ENCODE measurements at regions not wholly inside any gene's neighbourhood (a gene's known extent, or its start where the extent isn't known, plus 50 kb on each side); places are given as distances from the start of the nearest gene placed in this dataset.

- no peak overlapping the region for H3K9ac ChIP-seq (ENCODE audit: insufficient read length, low read depth)
- H3K27me3 ChIP-seq (ENCODE audit: insufficient read depth, insufficient read length) = no peaks in the 10 kb centered on the region
- no peak for DNase-seq (ENCODE audit: low read depth, low spot score)
- TF ChIP-seq YY1 (IDR thresholded peaks at IDR 0.05; ENCODE audit: insufficient read depth, insufficient read length) = no peak
- no peak for TF ChIP-seq SUZ12 (IDR thresholded peaks at IDR 0.05; ENCODE audit: extremely low read depth, insufficient read depth, insufficient read length)
- TF ChIP-seq ZNF274 (IDR thresholded peaks at IDR 0.05; ENCODE audit: low read depth, low read length) = no peak
- no peaks in the 10 kb centered on the region for H3K36me3 ChIP-seq (ENCODE audit: insufficient read depth, insufficient read length, low read length)
- H3K4me3 ChIP-seq (ENCODE audit: insufficient read length, low read depth) = no peak overlapping the region
- no peaks in the 10 kb centered on the region for H3K9me3 ChIP-seq (ENCODE audit: insufficient read depth, low read length)
- H3K4me1 ChIP-seq (ENCODE audit: insufficient read depth, insufficient read length) = no peaks in the 10 kb centered on the region
Observed at GRCh38 chr18:65255417-65255816, 495.4 kb upstream of the CDH7 start.

DNA sequence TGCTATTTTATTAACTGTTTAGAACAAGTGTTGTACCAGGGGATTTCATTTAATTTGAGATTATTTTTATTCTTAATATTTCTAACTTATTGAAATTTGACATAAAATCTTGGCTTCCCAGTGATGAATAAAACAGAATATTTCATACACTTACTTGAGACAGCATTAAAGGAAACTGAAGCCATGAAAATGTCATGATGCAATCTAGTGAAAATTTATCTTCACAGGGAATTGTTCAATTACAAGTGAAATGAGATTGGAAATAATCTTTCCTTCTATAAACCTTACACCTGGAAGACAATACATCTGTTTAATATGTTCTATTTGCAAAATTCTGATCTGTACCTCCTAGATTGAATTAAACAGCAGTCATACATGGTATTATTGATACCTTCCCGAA is 511.0 kb upstream of the CDH7 start:
- no peak overlapping the region for H3K4me3 ChIP-seq (ENCODE audit: insufficient read length, low read depth)
- TF ChIP-seq YY1 (IDR thresholded peaks at IDR 0.05; ENCODE audit: insufficient read depth, insufficient read length) (no peak), SUZ12 (IDR thresholded peaks at IDR 0.05; ENCODE audit: extremely low read depth, insufficient read depth, insufficient read length) (no peak), ZNF274 (IDR thresholded peaks at IDR 0.05; ENCODE audit: low read depth, low read length) (no peak)
- H3K9ac ChIP-seq (ENCODE audit: insufficient read length, low read depth) = no peak overlapping the region
- H3K4me1 ChIP-seq (ENCODE audit: insufficient read depth, insufficient read length) = no peaks in the 10 kb centered on the region
- H3K27me3 ChIP-seq (ENCODE audit: insufficient read depth, insufficient read length) = no peaks in the 10 kb centered on the region
- H3K9me3 ChIP-seq (ENCODE audit: insufficient read depth, low read length) = no peaks in the 10 kb centered on the region
- no peaks in the 10 kb centered on the region for H3K36me3 ChIP-seq (ENCODE audit: insufficient read depth, insufficient read length, low read length)
- DNase-seq (ENCODE audit: low read depth, low spot score) = no peak

DNA sequence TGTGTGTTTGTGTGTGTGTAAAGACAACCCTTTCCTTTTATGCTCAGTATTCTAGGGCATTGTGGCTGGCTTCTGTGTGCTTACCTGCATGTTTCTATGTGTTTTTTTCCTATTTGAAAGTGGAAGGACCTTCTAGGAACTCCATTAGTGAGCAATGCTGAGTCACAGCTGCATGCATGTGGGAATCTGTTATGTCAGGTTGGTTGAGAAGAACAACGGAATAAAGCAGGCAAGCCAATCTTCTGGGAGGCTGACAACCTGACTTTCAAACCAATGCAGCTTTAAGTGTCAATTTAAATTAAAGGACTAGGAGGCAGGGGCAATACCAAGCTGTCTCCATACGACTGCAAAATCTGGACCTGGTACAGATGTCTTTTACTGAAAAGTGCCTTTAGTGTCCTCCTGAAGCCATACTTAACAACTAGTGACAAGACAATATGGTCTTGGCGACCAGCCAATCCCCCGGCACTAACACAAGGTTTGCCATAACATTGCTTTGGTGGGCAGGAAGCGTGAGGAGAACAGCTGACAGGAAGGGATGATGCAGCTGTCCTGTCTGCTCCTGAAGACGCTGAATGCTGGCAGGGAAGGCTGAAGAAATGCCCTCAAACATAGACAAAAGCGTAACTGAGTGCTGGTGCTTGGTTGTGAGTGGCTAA is 514.7 kb upstream of the CDH7 start:
- TF ChIP-seq ZNF274 (IDR thresholded peaks at IDR 0.05; ENCODE audit: low read depth, low read length) (no peak), SUZ12 (IDR thresholded peaks at IDR 0.05; ENCODE audit: extremely low read depth, insufficient read depth, insufficient read length) (no peak), YY1 (IDR thresholded peaks at IDR 0.05; ENCODE audit: insufficient read depth, insufficient read length) (no peak)
- no peaks in the 10 kb centered on the region for H3K4me1 ChIP-seq (ENCODE audit: insufficient read depth, insufficient read length)
- no peak for DNase-seq (ENCODE audit: low read depth, low spot score)
- H3K9ac ChIP-seq (ENCODE audit: insufficient read length, low read depth) = no peak overlapping the region
- H3K27me3 ChIP-seq (ENCODE audit: insufficient read depth, insufficient read length) = no peaks in the 10 kb centered on the region
- no peaks in the 10 kb centered on the region for H3K9me3 ChIP-seq (ENCODE audit: insufficient read depth, low read length)
- no peak overlapping the region for H3K4me3 ChIP-seq (ENCODE audit: insufficient read length, low read depth)
- no peaks in the 10 kb centered on the region for H3K36me3 ChIP-seq (ENCODE audit: insufficient read depth, insufficient read length, low read length)

- Histone ChIP-seq H3K36me3 (ENCODE audit: insufficient read depth, insufficient read length, low read length) (no peaks in the 10 kb centered on the region), H3K9ac (ENCODE audit: insufficient read length, low read depth) (no peak overlapping the region), H3K27me3 (ENCODE audit: insufficient read depth, insufficient read length) (no peaks in the 10 kb centered on the region), H3K4me1 (ENCODE audit: insufficient read depth, insufficient read length) (no peaks in the 10 kb centered on the region), H3K9me3 (ENCODE audit: insufficient read depth, low read length) (no peaks in the 10 kb centered on the region), H3K4me3 (ENCODE audit: insufficient read length, low read depth) (no peak overlapping the region)
- no peak for TF ChIP-seq SUZ12 (IDR thresholded peaks at IDR 0.05; ENCODE audit: extremely low read depth, insufficient read depth, insufficient read length)
- TF ChIP-seq YY1 (IDR thresholded peaks at IDR 0.05; ENCODE audit: insufficient read depth, insufficient read length) = no peak
- TF ChIP-seq ZNF274 (IDR thresholded peaks at IDR 0.05; ENCODE audit: low read depth, low read length) = no peak
- DNase-seq (ENCODE audit: low read depth, low spot score) = no peak
Observed at GRCh38 chr18:65230311-65230710, 520.5 kb upstream of the CDH7 start.

DNA sequence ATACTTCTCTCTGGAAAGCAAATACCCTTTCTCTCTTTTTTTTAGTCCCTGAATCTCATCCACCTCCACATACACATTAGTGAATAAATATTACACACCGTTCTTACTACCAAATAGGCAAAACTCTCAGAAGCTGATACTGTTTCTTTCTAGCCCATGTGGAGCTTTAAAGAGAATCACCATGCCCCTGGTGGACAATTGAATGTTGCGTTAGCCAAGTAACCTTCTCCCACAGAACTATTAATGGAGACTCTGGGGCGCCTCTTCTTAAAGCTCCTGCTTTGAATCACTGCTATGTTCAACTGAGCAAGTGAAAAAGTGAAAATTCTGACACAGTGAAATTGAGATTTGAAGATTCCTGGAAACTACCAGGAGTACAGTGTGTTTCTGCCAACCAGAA is 522.8 kb upstream of the CDH7 start:
- Histone ChIP-seq H3K4me3 (ENCODE audit: insufficient read length, low read depth) (no peak overlapping the region), H3K9ac (ENCODE audit: insufficient read length, low read depth) (no peak overlapping the region), H3K4me1 (ENCODE audit: insufficient read depth, insufficient read length) (no peaks in the 10 kb centered on the region), H3K9me3 (ENCODE audit: insufficient read depth, low read length) (no peaks in the 10 kb centered on the region), H3K27me3 (ENCODE audit: insufficient read depth, insufficient read length) (no peaks in the 10 kb centered on the region), H3K36me3 (ENCODE audit: insufficient read depth, insufficient read length, low read length) (no peaks in the 10 kb centered on the region)
- TF ChIP-seq ZNF274 (IDR thresholded peaks at IDR 0.05; ENCODE audit: low read depth, low read length) = no peak
- no peak for DNase-seq (ENCODE audit: low read depth, low spot score)

DNA sequence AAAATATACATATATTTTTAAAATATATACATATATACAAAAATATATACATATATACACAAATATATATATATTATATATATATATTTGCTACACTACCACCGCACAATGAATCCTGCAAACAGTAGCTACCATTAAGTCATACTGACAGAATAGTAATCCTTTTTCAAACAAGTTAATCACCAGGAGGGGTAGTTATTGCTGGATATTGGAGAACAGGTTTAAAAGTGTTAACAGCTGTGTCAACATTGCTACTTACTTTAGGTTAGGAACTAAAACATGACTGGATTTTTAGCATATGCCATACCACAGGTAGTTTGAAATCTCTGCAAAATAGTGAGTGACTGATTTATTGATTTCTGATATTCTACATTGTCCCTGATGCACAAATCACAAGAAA is 529.1 kb upstream of the CDH7 start:
- DNase-seq (ENCODE audit: low read depth, low spot score) = no peak
- no peak overlapping the region for H3K4me3 ChIP-seq (ENCODE audit: insufficient read length, low read depth)

GRCh38 chr18:65221115-65221514 is 529.7 kb upstream of the CDH7 start:
- H3K27me3 ChIP-seq (ENCODE audit: insufficient read depth, insufficient read length) = no peaks in the 10 kb centered on the region
- TF ChIP-seq ZNF274 (IDR thresholded peaks at IDR 0.05; ENCODE audit: low read depth, low read length) (no peak), YY1 (IDR thresholded peaks at IDR 0.05; ENCODE audit: insufficient read depth, insufficient read length) (no peak), SUZ12 (IDR thresholded peaks at IDR 0.05; ENCODE audit: extremely low read depth, insufficient read depth, insufficient read length) (no peak)
- no peak for DNase-seq (ENCODE audit: low read depth, low spot score)

More for the DNA sequence above, 529.1 kb upstream of the CDH7 start:
- no peaks in the 10 kb centered on the region for H3K27me3 ChIP-seq (ENCODE audit: insufficient read depth, insufficient read length)
- TF ChIP-seq ZNF274 (IDR thresholded peaks at IDR 0.05; ENCODE audit: low read depth, low read length) (no peak), SUZ12 (IDR thresholded peaks at IDR 0.05; ENCODE audit: extremely low read depth, insufficient read depth, insufficient read length) (no peak), YY1 (IDR thresholded peaks at IDR 0.05; ENCODE audit: insufficient read depth, insufficient read length) (no peak)
- H3K4me1 ChIP-seq (ENCODE audit: insufficient read depth, insufficient read length) = no peaks in the 10 kb centered on the region
- H3K36me3 ChIP-seq (ENCODE audit: insufficient read depth, insufficient read length, low read length) = no peaks in the 10 kb centered on the region
- H3K9me3 ChIP-seq (ENCODE audit: insufficient read depth, low read length) = no peaks in the 10 kb centered on the region
- no peak overlapping the region for H3K9ac ChIP-seq (ENCODE audit: insufficient read length, low read depth)

More at GRCh38 chr18:65221115-65221514, 529.7 kb upstream of the CDH7 start:
- Histone ChIP-seq H3K4me3 (ENCODE audit: insufficient read length, low read depth) (no peak overlapping the region), H3K9me3 (ENCODE audit: insufficient read depth, low read length) (no peaks in the 10 kb centered on the region), H3K36me3 (ENCODE audit: insufficient read depth, insufficient read length, low read length) (no peaks in the 10 kb centered on the region), H3K4me1 (ENCODE audit: insufficient read depth, insufficient read length) (no peaks in the 10 kb centered on the region), H3K9ac (ENCODE audit: insufficient read length, low read depth) (no peak overlapping the region)
